Aorta (tissue), 5 donors: ENCODE measurements at regions not wholly inside any gene's neighbourhood (a gene's known extent, or its start where the extent isn't known, plus 50 kb on each side); places are given as distances from the start of the nearest gene placed in this dataset.
"Not testable (repeated sequence)": the region's sequence is repeated elsewhere in the genome, so short reads cannot be mapped to it uniquely, and the experiment has no call there.

Experiments used
- ATAC-seq: fragments of 200-7000 bp; cut with Tn5 transposase; one replicate; pipeline ENCODE4 v1.9.1; 2022; ENCODE audit warnings: moderate library complexity; ENCODE audit not compliant: low FRiP score
- DNase-seq, 2 donors: peaks; one replicate each; pipeline ENCODE4 v3.0.0-alpha.2; 2020
- H3K27ac ChIP-seq, 2 donors: one replicate each; pipeline ENCODE4 v1.5.1; 2013; ENCODE audit warnings: low read length in 2 of 2, mild to moderate bottlenecking in 2 of 2, moderate library complexity in 2 of 2, control low read depth in 1 of 2, inconsistent platforms in 1 of 2, low read depth in 1 of 2
- H3K27me3 ChIP-seq, 2 donors: one replicate each; pipeline ENCODE4 v1.6.1; 2013; ENCODE audit warnings: control low read depth in 1 of 2, low read length in 1 of 2, mild to moderate bottlenecking in 1 of 2, moderate library complexity in 1 of 2; ENCODE audit not compliant: insufficient read depth in 2 of 2, control insufficient read depth in 1 of 2
- H3K36me3 ChIP-seq, 2 donors: one replicate each; pipeline ENCODE4 v1.6.1; 2013; ENCODE audit warnings: control low read depth in 1 of 2, low read length in 1 of 2, mild to moderate bottlenecking in 1 of 2; ENCODE audit not compliant: insufficient read depth in 2 of 2, control insufficient read depth in 1 of 2
- H3K4me1 ChIP-seq, 2 donors: one replicate each; pipeline ENCODE4 v1.6.1; 2013; ENCODE audit warnings: low read length in 2 of 2, control low read depth in 1 of 2, mild to moderate bottlenecking in 1 of 2, moderate library complexity in 1 of 2; ENCODE audit not compliant: insufficient read depth in 2 of 2, control insufficient read depth in 1 of 2
- H3K4me3 ChIP-seq, 2 donors: one replicate each; pipeline ENCODE4 v1.5.1; 2013; ENCODE audit warnings: low read length in 2 of 2, control low read depth in 1 of 2, mild to moderate bottlenecking in 1 of 2
- H3K9me3 ChIP-seq: one replicate; pipeline ENCODE4 v1.6.1; 2013; ENCODE audit warnings: mild to moderate bottlenecking, low read length; ENCODE audit not compliant: control insufficient read depth
- WGBS, 2 donors: extraction: QIAGEN DNeasy Blood & Tissue Kit; methylation state at CpG; one replicate each; pipeline ENCODE4 v1.1.7; 2013; 5-methylcytosine and 5-hydroxymethylcytosine counted together
- intact Hi-C, 2 donors: fragments of 100-400 bp; cut with DNase I; formaldehyde crosslinking; loops; one replicate each; pipeline versions ENCODE4 v1.14.2 to v1.15.0; 2022
- donor health status: healthy with polysubstance abuse.
- donor health status: Bipolar disorder and iron deficiency.
- donor health status: DM: no; HTN: no; CAD: no.
- donor health status: DM: no; HTN: no; CAD: no.
- donor health status: DM: yes; HTN: yes; CAD: no.

DNA sequence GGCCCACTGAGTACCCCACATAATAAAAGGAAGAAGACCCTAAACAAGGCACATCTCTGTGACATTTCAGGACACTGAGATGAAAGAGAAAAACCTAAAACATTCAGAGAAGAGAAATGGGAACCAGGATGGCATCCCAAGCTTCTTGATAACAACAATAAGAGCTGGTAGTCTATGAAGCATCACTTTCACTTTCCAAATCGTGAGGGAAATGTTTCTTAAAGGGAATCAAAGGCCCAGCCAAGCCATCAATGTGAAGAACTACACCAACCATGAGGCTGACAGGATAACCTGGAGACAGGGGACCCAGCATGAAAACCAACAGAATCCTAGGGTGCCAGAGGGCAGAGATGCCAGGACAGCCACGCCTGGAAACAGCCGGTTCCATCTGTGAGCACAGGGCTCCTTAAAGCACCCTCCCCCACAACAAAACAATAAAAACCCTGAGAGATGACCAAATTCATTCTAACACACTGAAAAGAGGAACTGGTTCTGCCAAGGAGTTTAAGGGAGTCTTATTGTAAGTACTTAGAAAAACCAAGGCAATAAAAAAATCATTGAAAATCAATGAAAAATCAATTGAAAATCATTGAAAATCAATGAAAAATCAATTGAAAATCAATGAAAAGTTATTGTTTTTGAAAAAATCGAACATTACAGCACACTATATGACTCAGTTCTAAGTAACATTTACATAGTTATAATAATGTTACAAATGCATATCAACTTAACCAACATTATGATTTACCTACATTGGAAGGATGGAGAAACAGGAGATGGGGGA, 141.5 kb upstream of the ERG start:
- WGBS, 2 donors = 30% methylated on average over 4 of the region's 4 CpGs
- ATAC-seq = no peak
- Histone ChIP-seq H3K27ac (peak overlapping the region in 1 of 2 donors; percentile 1), H3K9me3 (no peaks in the 10 kb centered on the region), H3K27me3 (no peaks in the 10 kb centered on the region), H3K36me3 (no peaks in the 10 kb centered on the region), H3K4me3 (peak overlapping the region in 1 of 2 donors; percentile 26), H3K4me1 (peaks cover 0 to 15% of the 10 kb centered on the region in 2 donors)
- intact Hi-C loops = no loop called here
- no peak for DNase-seq

DNA sequence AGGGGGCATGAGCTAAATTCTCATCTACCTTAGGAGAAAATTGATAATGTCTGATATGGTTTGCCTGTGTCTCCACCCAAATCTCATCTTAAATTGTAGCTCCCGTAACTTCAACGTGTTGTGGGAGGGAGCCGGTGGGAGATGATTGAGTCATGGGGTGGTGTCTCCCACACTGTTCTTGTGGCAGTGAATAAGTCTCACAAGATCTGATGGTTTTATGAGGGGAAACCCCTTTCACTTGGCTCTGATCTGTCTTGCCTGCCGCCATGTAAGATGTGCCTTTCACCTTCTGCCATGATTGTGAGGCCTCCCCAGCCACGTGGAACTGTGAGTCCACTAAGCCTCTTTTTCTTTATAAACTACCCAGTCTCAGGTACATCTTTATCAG, 142.1 kb upstream of the ERG start:
- H3K27ac ChIP-seq, DNase-seq, H3K27me3 ChIP-seq, ATAC-seq, H3K4me3 ChIP-seq, intact Hi-C loops, H3K9me3 ChIP-seq, H3K36me3 ChIP-seq: not testable (repeated sequence)
- 96% methylated on average over 5 of the region's 5 CpGs for WGBS, 2 donors
- peaks cover 0 to 15% of the 10 kb centered on the region in 2 donors for H3K4me1 ChIP-seq

DNA sequence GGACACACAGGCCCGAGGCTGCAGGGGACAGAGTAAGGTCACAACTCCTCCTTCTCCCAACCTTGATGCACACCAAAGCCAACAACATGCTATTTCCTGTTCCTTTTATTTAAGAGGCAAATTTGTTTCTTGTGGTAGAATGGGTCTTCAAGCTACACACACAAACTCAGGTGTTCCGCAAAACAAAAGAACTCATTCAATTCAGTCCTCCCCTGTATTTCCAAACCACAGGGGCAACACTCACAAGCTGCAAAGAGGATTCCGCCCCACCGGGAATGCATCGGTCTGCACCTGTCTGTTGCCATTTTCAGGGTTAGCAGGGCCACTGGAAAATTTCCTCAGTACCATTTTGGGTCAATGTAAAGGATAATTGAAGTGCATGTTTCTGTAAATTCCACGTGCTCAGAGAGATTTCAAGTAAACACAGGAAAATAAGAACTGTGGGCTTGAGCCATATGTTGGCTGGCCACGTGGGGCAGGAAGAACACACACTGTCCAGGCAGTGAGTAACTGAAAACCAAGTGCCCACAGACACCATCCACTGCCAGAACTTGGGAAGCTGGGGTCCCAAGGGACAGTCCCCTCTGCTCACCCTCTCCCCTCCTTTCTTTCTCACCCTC, 145.2 kb upstream of the ERG start:
- intact Hi-C loops = no loop called here
- H3K4me1 ChIP-seq = peaks cover 0 to 14% of the 10 kb centered on the region in 2 donors
- H3K4me3 ChIP-seq = no peak overlapping the region
- 59 to 67% methylated on average over 7 of the region's 7 CpGs for WGBS, 2 donors
- DNase-seq (no peak), ATAC-seq (no peak)
- no peaks in the 10 kb centered on the region for H3K9me3 ChIP-seq
- H3K36me3 ChIP-seq = no peaks in the 10 kb centered on the region
- H3K27me3 ChIP-seq = no peaks in the 10 kb centered on the region
- H3K27ac ChIP-seq = peak overlapping the region in 1 of 2 donors; percentile 29

DNA sequence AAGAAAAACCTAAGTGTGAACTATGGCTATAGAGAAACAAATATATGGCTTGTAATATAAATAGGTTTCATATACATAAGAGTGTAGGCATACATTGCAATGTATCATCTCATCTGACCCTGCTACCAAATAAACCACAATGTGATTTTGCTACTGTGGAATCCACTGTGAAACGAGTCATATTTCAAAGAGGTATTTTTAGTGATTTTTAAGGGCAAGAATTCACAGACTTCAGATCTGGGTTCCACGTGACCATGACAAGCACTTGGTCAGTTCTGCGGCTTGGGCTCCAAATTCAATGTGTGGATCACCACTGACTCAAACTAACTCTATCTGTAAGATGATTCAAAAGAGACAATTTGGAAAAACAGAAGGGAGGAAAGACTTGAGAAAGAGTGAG, 147.0 kb upstream of the ERG start:
- DNase-seq (no peak), ATAC-seq (no peak)
- WGBS, 2 donors = 10% methylated on average over 3 of the region's 3 CpGs
- no peak overlapping the region for H3K4me3 ChIP-seq
- H3K36me3 ChIP-seq = no peaks in the 10 kb centered on the region
- H3K4me1 ChIP-seq = peaks cover 9 to 11% of the 10 kb centered on the region in 2 donors
- no peak overlapping the region for H3K27ac ChIP-seq
- no peaks in the 10 kb centered on the region for H3K27me3 ChIP-seq
- intact Hi-C loops = loop anchor here in 1 of 2 donors (5.0 kb wide), 1 partner anchor 33 kb away; no protein-coding TSS in a partner anchor
- H3K9me3 ChIP-seq = no peaks in the 10 kb centered on the region

DNA sequence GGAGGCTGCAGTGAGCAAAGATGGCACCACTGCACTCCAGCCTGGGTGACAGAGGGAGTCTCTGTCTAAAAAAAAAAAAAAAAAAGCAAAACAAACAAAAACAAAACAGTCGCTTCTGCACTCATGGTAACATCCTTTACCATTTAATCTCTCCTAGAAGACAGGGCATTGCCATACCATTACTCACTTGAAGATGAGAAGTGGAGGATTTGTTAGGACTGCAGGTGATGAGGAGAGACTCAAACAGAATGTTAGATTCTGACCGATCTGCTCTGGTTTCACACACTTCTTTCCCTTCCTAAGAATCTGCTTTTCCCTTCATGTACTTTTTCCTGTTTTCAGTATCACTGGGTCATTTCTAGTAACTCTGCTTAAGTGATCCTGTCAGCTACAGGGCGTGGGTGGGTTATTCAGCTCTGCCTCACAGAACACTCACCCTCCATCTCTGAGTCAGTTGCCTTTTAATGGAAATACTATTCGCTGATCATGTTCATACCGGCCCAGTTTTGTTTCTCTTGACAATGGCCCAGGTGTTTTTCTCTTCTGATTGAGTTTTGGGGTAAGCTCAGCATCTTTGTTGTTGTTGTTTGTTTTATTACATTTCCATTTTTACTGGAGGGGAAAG, 148.0 kb upstream of the ERG start:
- Histone ChIP-seq H3K4me1 (peaks cover 9 to 11% of the 10 kb centered on the region in 2 donors), H3K4me3 (peak overlapping the region in 1 of 2 donors; percentile 73), H3K27me3 (no peaks in the 10 kb centered on the region), H3K36me3 (no peaks in the 10 kb centered on the region), H3K9me3 (no peaks in the 10 kb centered on the region), H3K27ac (peak overlapping the region; percentile 78 to 93)
- WGBS, 2 donors = 16 to 19% methylated on average over 5 of the region's 5 CpGs
- intact Hi-C loops = loop anchor here in 1 of 2 donors (5.0 kb wide), 1 partner anchor 34 kb away; no protein-coding TSS in a partner anchor
- DNase-seq (no peak), ATAC-seq (peak; percentile 67)

DNA sequence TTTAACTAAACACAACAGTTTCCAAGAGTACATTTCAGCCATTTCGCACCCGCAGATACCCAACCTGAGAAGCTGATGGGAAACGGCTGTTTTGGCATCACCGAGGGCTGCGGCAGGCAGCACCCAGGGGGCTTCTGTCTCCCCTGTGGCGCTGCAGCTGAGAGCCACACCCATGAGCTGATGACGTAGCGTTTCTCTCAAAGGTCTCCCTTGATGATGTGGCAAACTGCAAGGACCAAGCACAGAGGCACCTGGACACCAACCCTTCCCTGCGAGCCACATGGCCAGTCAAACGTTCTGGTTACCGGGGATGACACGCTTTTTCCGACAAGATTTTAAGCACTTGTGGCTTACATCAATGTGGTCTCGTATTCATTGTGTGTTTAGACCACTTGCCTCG, 150.8 kb upstream of the ERG start:
- Histone ChIP-seq H3K9me3 (no peaks in the 10 kb centered on the region), H3K4me1 (peaks cover 2 to 9% of the 10 kb centered on the region in 2 donors), H3K27ac (peak overlapping the region; percentile 38 to 58), H3K27me3 (no peaks in the 10 kb centered on the region), H3K36me3 (no peaks in the 10 kb centered on the region), H3K4me3 (no peak overlapping the region)
- ATAC-seq (no peak), DNase-seq (no peak)
- intact Hi-C loops = loop anchor here in 1 of 2 donors (5.0 kb wide), 1 partner anchor 37 kb away; no protein-coding TSS in a partner anchor
- 42 to 47% methylated on average over 15 of the region's 15 CpGs for WGBS, 2 donors

DNA sequence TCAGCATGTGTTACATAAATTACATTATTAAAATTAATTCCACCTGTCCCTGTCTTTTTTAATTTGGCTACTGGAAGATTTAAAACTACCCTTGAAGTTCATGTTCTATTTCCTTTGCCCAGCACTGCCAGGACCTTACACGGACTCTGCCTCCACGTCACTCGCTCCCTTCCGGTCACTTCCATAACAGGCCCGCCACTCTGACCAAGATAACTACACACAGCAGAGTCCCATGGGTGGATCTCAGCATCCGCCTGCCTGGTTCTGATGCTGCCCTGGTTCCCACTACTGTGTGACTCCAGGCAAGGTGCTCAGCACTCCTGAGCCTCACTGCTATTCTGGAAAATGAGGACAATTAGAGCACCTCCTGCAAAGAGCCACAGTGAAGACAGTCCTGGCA, 153.3 kb upstream of the ERG start:
- H3K36me3 ChIP-seq = no peaks in the 10 kb centered on the region
- H3K9me3 ChIP-seq = no peaks in the 10 kb centered on the region
- H3K27me3 ChIP-seq = no peaks in the 10 kb centered on the region
- H3K4me3 ChIP-seq = no peak overlapping the region
- intact Hi-C loops = no loop called here
- DNase-seq = peak in 1 of 2 donors; percentile 85
- WGBS, 2 donors = 4 to 6% methylated on average over 6 of the region's 6 CpGs
- H3K4me1 ChIP-seq = peaks cover 3 to 17% of the 10 kb centered on the region in 2 donors
- peak; percentile 71 for ATAC-seq
- peak overlapping the region; percentile 71 to 91 for H3K27ac ChIP-seq

DNA sequence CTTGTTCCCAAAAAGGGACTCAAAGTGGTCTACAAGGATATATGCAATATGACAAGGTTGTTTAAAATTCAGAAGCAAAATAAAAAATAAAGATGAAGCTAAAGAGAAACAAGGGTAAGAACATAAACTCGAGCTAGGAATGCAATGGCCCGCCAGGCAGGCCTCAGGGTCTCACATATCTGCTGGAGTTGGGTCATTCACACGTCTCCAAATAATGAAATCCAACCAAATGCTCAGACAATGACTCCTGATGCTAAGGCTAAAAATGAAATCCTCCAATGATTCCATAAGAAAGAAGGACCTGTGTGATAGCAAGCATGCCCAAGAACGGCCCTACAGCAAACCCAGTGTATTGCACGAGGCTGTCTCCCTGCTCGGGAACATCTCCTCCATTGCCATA, 153.3 kb upstream of the ETS2 start:
- Histone ChIP-seq H3K27ac (peak overlapping the region in 1 of 2 donors; percentile 47), H3K4me1 (peaks cover 2 to 17% of the 10 kb centered on the region in 2 donors), H3K9me3 (no peaks in the 10 kb centered on the region), H3K27me3 (no peaks in the 10 kb centered on the region), H3K4me3 (no peak overlapping the region), H3K36me3 (no peaks in the 10 kb centered on the region)
- 57 to 58% methylated on average over 6 of the region's 6 CpGs for WGBS, 2 donors
- no peak for DNase-seq
- intact Hi-C loops = no loop called here
- ATAC-seq = no peak
